ENCODE measurements at regions not wholly inside any gene's neighbourhood (a gene's known extent, or its start where the extent isn't known, plus 50 kb on each side); places are given as distances from the start of the nearest gene placed in this dataset.

DNA sequence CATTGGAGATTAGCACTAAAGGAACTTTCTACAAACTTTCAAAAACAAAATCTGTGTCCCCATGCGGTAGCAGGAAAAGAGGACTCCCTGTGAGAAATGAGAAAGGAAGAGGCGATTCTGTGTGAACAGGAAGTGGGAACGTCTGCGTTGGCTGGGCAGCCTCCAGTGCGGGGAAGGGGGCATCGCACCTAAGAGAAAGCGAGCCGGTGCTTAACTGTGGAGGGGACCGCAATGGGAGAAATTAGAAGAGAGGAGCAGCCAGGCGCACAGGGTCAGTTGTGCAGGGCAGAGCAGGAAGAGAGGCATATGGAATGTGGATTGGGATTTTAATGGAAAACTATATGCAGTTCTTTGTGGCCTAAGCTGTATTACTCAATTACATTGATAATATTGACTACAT is 77.4 kb upstream of the DOCK9 start:
- no peak for DNase-seq

DNA sequence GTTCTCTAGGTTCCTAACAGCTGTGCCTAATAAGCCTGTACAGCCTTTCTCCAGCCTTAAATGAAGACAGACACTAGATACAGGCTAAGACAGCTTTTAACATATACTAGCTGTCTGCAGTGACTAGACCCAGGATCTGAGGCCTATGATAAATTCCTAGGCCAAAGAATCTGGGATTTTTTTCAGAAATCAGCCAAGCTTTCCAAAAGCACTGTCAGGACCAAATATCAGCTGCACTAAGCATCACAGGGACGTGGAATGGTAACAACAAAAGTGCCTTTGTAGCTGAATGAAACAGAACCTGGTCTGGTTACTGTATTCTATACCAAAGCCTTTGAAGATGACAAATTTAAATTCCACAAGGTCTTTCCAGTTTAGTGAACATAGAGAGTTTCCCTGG is 77.9 kb upstream of the DOCK9 start:
- no peak for DNase-seq

DNA sequence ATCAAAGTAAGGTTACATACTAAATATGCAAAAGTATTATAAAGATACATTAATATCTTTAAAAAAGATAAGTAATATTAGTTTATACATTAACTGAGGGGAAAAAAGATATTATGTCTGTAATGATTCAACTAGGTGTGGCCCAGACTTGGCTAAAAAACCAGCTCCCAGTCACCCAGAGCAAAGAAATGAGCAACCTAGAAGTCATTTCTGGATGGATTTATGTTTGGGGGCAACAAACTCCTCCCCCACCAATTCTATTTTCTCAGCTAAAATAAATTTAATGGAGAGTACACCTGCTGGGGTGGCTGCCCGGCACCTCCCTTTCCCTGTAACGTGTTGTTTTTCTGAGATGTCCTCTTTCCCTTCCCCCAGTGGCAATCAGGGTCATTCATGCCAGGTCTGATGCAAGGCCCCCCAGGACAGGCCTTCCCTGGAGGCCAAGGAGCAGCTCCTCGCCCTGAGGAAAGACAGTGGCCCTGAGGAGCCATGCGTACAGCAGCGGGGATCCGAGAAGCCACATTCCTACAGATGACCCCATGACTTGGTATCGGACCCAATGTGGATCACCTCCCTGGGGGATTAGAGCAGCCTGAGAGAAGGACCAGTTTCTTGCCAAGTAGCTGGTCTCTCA is 78.6 kb upstream of the DOCK9 start:
- DNase-seq, result no peak

DNA sequence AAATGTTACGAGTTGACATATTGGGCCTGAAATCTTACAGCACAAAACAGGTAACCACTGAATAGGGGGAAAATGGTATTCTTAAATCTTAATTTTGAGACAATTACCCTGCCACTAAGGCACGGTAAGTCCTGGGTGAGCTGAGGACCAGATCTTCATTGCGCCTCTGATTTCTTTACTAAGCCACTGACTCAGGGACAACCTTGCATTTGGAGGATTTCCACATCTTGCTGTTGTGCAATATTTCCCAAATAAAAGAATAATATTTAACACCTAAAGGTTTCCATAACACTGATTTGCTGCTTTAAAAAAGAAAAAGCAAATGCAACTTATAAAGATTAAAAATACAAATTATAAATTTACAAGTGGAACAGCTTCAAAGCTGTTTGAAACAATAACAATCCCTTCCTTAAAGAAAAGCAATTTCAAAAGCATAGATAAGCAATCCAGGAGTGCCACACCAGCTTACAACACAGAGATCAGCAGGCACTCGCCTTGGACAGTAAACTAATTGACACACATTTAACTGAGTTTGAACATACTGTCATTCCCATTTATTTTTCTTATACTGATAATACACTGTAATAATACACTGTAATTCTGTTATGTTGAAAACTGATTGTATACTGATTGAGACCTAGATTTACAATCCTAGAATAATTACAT is 79.6 kb upstream of the DOCK9 start:
- DNase-seq, result no peak

DNA sequence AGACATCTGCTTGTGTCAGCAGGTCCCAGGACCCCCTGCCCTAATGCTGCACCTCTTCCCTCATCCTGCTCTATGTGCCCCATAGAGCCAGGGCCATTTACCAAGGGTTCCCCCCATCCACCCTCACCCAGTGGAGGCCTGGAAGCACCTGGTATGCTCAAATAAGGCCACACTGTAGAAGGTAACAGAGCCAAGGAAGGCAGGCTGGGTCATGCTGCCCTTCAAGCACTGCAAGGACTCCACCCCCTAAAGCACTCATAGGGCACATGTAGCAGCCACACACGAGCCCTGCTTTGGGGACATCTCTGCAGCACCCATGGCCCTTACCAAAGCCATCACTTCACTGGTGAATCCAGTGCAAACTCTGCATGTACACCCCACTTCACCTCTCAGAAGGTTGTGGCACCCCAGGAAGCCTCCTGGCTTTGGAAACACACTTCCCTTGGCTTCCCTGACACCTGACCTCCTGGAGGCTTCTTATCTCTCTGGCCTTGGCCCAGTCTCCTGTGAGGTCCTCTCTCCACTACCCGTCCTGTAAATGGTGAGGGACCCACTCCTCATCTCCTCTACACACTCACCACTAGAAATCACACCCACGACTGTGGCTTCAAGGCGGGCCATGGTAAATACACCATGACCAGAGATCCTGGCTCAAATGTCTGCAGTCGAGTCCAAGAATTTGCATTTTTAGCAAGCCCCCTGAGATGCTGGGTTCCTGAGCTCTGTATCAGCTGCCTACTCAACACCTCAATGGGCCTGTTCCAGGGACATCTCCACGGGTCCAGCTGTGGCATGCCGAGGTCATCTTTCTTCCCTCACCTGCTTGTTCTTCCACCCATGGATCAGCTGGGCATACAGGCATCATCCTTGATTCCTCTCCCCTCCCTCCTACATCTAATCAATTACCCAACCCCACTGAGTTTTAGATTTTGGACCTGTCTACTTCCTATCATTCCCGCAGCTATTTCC is 80.9 kb upstream of the DOCK9 start:
- DNase-seq, result no peak

DNA sequence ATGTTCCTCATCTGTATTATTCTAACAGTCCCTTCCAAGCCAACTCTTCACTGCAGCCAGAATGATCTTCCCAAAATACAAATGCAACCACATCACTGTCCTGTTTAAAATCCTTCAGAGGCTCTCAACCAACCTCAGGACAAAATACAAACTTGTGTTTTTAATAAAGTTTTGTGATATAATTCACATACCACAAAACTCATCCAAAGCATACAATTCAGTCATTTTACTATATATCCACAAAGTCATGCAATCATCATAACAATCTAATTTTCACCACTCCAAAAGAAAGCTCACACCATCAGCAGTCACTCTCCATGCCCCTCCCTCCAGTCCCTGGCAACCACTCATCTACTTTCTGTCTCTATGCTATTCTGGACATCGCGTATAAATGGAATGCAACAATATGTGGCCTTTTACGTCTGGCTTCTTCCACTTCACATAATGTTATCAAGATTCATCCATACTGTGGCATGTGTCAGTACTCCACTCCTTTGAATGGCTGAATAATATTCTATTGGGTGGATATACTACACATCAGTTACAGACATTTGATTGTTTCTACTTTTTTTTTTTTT is 81.7 kb upstream of the DOCK9 start:
- no peak for DNase-seq

DNA sequence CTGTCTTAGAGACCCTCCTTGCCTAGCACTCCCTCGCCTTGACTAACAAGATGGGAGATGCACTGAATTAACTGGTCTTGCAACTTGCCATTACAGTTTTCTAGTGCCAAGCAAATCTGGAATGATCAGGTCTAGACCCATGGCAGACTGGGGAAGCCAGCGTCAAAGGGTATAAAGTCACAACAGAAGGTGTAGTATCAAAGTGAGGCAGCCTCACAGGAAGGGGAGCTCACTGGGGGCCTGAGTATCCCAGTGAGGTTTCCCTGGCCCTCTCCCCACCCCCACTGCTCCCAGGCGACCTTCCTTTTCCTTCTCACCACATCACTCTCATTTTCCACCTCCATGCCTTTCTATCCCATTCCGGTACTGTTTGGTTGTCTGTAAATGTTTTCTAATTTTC is 83.5 kb upstream of the DOCK9 start:
- DNase-seq, result no peak

DNA sequence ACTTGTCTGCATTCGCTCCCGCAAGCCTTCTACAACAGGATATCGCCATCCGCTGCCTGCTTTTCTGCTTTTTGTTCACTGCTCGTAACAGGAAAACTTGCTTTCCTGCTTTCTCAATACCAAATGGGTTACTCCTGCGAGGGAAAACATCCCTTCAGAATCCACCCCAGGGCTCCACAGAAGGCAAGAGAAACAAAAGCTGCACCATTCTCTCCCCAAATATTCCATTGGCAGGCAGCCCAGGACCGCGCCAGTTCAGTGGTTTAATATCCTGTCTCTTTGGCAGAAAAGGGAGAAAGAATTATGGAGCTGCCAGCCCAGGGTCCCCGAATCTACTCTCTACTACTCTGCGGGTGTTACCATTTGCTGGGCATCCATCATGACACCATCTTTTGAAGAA is 84.7 kb upstream of the DOCK9 start:
- DNase-seq, result peak; percentile 78

DNA sequence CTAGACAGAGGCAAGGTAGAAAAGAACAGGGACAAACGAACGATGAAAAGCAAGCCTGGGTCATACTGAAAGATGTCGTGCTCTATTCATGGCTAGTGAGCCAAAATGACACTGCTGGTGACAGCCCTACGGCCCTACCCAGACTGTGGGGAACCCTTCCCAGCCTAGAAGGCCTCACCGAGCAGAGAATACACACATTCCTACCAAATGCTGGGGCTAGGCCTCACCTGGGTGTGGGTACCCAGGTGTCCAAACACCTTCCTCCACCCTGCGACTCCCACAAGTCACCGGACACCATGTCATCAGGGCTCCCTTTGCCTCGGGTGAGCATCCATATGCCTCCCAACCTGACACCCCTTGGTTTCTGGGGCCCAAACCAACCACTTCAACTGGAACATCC is 85.3 kb upstream of the DOCK9 start:
- no peak for DNase-seq

DNA sequence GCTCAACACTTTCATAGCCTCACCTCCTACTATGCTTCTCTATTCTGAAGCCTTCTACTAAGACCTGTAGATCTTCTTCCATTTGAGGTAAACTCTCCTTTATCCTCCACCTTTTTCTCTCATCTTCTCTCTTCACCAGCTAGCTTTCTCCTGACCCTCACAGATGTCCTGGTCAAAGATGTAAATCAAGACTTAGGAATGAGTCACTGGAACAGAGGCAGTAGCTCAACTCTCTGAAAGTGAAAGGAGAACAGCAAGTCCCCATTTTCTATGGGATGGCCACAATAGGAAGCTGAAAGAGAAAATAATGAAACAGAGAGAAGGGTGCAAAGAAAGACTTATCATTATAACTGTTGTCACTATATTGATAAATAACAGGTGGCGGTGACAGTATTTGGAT is 86.1 kb upstream of the DOCK9 start:
- no peak for DNase-seq

DNA sequence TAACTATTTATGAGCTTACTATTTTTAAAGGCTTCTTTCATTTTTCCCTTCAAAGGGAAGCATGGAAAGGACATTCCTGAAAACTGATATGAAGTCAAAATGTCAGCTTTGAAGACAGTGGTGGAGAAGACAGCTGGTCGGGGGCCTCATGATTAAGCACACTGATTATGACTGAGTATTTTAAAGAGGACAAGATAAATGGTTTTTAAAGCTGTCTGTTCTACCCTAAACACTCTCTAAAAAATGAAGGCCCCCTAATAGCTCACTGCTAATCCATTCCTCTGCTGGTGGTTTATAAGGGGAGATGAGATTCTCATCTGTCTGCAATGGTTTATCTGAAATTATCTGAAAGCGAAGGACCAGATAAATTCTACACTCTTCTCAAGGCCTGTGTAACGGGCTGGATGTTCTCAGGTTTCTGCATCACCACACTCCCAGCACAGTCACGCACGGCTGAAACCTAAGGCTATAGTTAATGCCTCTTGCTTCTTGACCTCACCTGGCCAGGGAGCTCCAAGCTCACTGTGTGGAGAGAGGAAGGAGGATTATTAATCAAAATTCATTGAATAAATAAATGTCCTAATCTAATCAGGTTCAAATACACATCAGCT is 86.9 kb upstream of the DOCK9 start:
- DNase-seq, result no peak

DNA sequence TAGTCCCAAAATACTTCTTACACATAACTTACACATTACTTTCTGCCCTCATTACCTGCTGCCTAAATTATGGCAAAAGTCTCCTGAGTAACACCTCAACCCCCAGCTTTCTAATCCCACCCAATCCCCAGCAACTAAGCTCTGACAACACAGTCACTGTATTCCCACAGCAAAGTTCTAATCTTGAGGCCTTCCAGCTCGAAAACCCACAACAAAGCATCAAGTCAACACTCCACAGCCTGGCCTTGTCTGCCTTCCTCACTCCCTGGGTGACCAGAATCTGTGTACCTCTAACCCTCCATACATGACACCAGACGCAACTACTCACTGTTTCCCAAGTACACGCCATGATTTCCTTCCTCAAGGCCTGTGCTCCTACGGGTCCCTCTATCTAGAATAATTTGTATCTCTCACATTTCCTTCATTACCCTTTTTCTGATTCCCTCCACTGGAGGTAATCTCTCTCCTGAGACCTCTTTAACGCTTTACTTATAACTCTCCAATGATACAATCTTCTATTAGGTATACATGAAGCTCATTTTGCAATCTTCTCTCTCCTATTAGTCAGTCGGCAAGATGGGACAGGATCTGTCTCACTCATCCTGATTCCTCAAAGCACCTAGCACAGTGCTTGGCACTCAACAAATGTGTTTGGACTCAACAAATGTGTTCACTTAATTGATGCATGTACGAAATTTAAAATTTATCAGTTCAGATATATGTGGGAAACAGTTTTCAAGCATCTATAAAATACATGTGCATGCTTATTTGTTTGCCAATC is 87.6 kb upstream of the DOCK9 start:
- no peak for DNase-seq

DNA sequence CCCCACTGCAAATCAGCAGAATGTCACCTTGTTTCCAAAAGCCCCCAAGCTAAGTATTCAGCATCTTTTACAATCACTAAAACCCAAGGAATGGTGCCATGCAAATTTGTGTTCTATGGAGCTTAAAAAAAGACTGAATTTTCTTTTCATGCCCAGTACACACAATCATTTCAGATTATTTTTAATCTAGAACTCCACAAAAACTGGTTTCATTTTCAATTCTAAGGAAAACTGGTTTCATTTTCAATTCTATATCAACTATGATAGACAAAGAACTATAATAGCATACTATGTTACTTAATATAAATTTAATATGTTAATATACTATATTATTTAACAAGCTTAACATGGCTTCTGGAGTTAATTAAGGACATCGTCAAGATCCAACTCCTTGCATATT is 88.4 kb upstream of the DOCK9 start:
- DNase-seq, result no peak

DNA sequence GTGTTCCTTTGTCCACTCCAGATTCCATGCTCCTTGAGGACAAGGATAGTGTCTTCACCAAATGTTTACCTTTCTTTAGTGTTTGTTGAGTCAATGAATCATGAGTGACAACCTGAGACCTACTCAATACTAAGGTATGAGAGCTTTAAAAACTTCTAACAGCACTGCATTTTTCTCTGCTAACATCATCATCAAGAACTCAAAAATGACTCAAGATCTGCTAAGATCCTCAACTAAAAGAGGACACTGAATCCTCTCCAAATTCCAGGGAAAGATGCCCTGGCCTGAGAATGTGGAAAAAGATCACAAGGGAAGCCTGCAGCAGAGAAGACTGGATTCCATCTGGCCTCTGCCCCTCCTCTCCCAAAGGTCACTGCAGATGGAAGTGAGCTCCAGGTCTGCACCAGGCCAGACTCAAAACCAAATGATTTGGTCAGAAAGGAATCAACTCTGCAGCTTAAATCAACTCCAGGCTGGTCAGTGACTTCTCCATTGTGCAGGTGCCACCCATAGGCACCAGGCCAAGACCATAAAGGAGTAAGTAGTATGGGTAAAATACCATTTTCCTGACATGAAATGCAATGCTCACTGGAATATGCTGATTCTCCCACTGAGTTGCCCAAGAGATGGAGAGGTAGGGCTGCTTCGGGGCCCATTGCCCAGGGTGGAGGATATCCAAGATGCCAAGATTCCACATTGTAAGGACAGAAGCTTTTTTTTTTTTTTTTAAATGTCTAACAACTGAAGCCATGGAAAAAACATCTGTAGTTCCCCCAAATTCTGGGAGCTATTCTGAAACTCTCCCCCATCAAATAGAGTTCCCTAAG is 89.5 kb upstream of the DOCK9 start:
- no peak for DNase-seq

DNA sequence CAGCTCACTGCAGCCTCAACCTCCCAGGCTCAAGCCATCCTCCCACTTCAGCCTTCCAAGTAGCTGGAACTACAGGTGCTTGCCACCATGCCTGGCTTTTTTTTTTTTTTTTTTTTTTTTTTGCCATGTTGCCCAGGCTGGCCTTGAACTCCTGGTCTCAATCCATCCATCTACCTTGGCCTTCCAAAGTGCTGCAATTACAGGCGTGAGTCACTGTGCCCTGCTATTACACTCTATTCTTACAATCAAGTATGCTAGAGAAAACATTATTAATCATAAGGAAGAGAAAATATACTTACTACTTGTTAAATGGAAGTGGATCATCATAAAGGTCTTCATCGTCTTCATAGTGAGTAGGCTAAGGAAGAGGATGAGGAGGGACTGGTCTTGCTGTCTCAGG is 93.3 kb upstream of the DOCK9 start:
- DNase-seq, result no peak

DNA sequence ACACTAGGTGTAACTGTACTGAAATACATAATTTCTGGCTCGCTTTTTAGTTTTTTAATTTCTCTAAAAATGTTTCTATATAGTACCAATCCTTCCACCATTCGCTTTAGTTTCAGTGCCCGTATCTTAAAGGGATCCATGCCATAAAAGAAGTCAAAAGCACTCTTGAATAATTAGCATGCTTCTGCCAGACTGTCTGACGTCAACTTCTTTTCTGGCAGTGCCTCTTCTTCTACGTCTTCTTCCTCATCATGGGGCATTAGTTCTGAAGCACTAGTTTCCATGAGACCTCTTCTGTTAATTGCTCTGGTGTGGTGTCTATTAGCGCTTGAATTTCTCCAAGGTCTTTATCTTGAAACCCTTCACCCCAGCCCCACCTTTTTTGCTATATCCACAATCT is 93.8 kb upstream of the DOCK9 start:
- DNase-seq, result no peak

DNA sequence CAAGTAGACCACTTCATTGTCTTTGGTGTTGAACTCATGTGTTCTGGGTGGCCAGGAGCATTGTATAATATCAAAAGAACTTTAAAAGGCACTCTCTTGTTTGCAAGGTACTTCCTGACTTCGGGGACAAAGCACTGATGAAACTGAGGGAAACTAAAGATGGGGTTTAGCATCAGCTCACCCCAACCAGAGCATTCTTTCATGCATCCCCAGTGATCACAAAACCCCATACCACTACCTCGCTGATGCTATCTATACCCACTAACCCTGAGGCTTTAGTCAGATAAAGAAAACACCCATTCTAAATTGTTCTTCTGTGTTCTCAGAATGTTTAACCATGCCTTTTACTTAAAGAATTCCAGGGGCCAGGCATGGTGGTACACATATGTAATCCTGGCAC is 94.5 kb upstream of the DOCK9 start:
- DNase-seq, result no peak

DNA sequence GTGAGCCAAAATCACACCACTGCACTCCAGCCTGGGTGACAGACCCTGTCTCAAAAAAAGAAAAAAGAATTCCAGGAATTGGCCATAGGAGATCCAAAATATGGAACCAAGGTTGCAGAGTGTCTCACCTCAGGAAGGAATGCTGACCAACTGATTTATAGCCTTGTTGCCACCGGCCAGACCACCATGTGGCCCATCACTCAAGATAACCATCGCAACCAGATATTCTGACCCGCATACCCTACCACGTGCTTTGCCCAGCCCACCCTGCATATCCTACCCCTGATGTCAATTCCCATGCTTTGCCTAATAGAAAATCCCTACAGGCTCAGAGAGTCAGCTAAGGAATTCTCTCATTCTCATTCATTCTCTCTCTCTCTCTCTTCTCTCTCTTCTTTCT is 95.1 kb upstream of the DOCK9 start:
- no peak for DNase-seq

DNA sequence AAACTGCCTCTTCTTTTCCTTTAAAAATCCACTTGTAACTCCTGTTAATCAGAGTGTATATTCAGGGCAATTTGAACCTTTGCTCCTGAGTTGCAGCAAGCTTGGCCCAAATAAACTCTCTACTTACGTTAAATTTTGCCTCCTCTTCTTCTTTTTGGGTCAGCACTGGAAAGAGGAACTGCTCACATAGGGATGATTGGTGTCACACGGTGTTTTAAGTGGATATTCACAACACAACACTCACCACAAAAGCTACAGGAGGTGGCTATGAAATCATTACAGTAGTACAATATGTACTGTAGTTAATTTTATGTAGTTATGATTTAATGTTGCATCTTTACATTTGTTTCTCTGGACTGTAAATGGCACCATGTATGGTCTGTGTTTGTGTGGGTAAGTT is 96.8 kb upstream of the DOCK9 start:
- DNase-seq, result no peak
